ENCODE measurements at regions not wholly inside any gene's neighbourhood (a gene's known extent, or its start where the extent isn't known, plus 50 kb on each side); places are given as distances from the start of the nearest gene placed in this dataset.

GRCh38 chr14:104395276-104395675 is 184.3 kb upstream of the C14orf180 start:
- no peak overlapping the region for H3K9ac ChIP-seq (ENCODE audit: low read length)
- peaks cover 0 to 3% of the 10 kb centered on the region in 2 experiments; a peak in 1 of 4 replicates for H3K9me3 ChIP-seq (ENCODE audit: control insufficient read depth in 1 of 2, insufficient read depth in 1 of 2, low read depth in 1 of 2, low read length in 2 of 2)
- H4K20me1 ChIP-seq (ENCODE audit: insufficient read depth) = no peaks in the 10 kb centered on the region
- ChIA-PET POLR2A (no interaction called here), RAD21 (ENCODE audit: low non-redundant PET in 1 of 2, low total read pairs in 2 of 2, uncharacterized antibody in 2 of 2, unreplicated experiment in 2 of 2) (no interaction called here), CTCF (no interaction called here)
- H3K4me2 ChIP-seq (ENCODE audit: low read length) = no peak overlapping the region
- no peaks in the 10 kb centered on the region for H3K4me1 ChIP-seq (ENCODE audit: control insufficient read depth in 1 of 2, insufficient read depth in 2 of 2, low read length in 2 of 2)
- no peak for TF ChIP-seq ATF3 (IDR thresholded peaks at IDR 0.05)
- TF ChIP-seq MAX (IDR thresholded peaks at IDR 0.05) = no peak
- TF ChIP-seq CBX3 (IDR thresholded peaks at IDR 0.05; ENCODE audit: low read depth) = no peak
- no peak for TF ChIP-seq FOSL1 (IDR thresholded peaks at IDR 0.05; ENCODE audit: low read depth)
- TF ChIP-seq CTCF (IDR thresholded peaks at IDR 0.05 in 2 of 3, conservative IDR thresholded peaks at IDR 0.05 in 1 of 3; ENCODE audit: borderline replicate concordance in 1 of 3, insufficient read depth in 1 of 3, low read depth in 2 of 3, low read length in 2 of 3) = no peak
- no peak for TF ChIP-seq ZFX (IDR thresholded peaks at IDR 0.05)
- no peak for TF ChIP-seq JUND (IDR thresholded peaks at IDR 0.05)
- TF ChIP-seq ZNF274 (IDR thresholded peaks at IDR 0.05; ENCODE audit: low read depth, low read length) = no peak
- no peak for TF ChIP-seq EZH2phosphoT487 (IDR thresholded peaks at IDR 0.05; ENCODE audit: borderline replicate concordance)
- TF ChIP-seq SP1 (IDR thresholded peaks at IDR 0.05; ENCODE audit: low read depth) = no peak
- TF ChIP-seq ZBTB33 (IDR thresholded peaks at IDR 0.05; ENCODE audit: extremely low read depth, insufficient replicate concordance, low read length) = no peak
- TF ChIP-seq YY1 (IDR thresholded peaks at IDR 0.05; ENCODE audit: extremely low read depth, insufficient replicate concordance, low read depth, low read length) = no peak
- TF ChIP-seq SRF (IDR thresholded peaks at IDR 0.05; ENCODE audit: low read depth) = no peak
- no peak for TF ChIP-seq ELF1 (IDR thresholded peaks at IDR 0.05; ENCODE audit: borderline replicate concordance, low read depth)
- TF ChIP-seq EZH2 (IDR thresholded peaks at IDR 0.05) = no peak
- H3K27ac ChIP-seq (ENCODE audit: low read depth, low read length) = no peak overlapping the region
- BruUV-seq (replicated peaks) = no TSS peak
- DNase-seq (ENCODE audit: low read depth, low spot score) = no peak
- ATAC-seq = no peak
- intact Hi-C loops (cut with micrococcal nuclease) = no loop called here
- no peaks in the 10 kb centered on the region for H3K36me3 ChIP-seq (ENCODE audit: control insufficient read depth in 1 of 2, insufficient read depth in 2 of 2, low read length in 2 of 2)
- no peak overlapping the region for H2AFZ ChIP-seq (ENCODE audit: low read depth, low read length, poor library complexity, severe bottlenecking)
- H3K79me2 ChIP-seq (ENCODE audit: insufficient read depth, low read length) = no peaks in the 10 kb centered on the region
- no peak overlapping the region for H3K4me3 ChIP-seq (replicated peaks in 1 of 2; ENCODE audit: low read depth in 1 of 2, low read length in 2 of 2)
- no peaks in the 10 kb centered on the region for H3K9me2 ChIP-seq (ENCODE audit: insufficient read depth)
- peaks cover 5% of the 10 kb centered on the region; the same call in 1 of the 2 replicates for H3K27me3 ChIP-seq (ENCODE audit: insufficient read depth, low read length)
